T-cell (primary cell): ENCODE measurements at regions not wholly inside any gene's neighbourhood (a gene's known extent, or its start where the extent isn't known, plus 50 kb on each side); places are given as distances from the start of the nearest gene placed in this dataset.
"Not testable (repeated sequence)": the region's sequence is repeated elsewhere in the genome, so short reads cannot be mapped to it uniquely, and the experiment has no call there.

ENCODE experiments used
- ATAC-seq, 4 experiments: fragments of 200-7000 bp in 3 of 4; fragments of 150-1000 bp in 1 of 4; cut with Tn5 transposase; replicated peaks in 1 of 4; 1 replicate in 3 of 4; 2 replicates in 1 of 4; pipeline ENCODE4 v1.10.0; 2021; ENCODE audit warnings: moderate library complexity in 3 of 4, mild to moderate bottlenecking in 2 of 4, moderate number of reproducible peaks in 1 of 4
- CTCF ChIA-PET, 2 donors: fragments of 300-600 bp; sonication (Branson Sonifier 250); formaldehyde crosslinking; loops; one replicate each; lab custom pipeline; 2022; ENCODE audit warnings: antibody characterized with exemption in 2 of 2; lab: Charles Lee
- POLR2A ChIA-PET, 2 donors: fragments of 300-600 bp; sonication (Branson Sonifier 250); formaldehyde crosslinking; loops; one replicate each; lab custom pipeline; 2022; ENCODE audit warnings: antibody characterized with exemption in 2 of 2; lab: Charles Lee
- DNase-seq, 35 experiments: peaks; one replicate each; pipeline versions ENCODE4 v3.0.0 to v3.0.0-alpha.2; 2013 to 2023
- H3K27ac ChIP-seq: one replicate; pipeline ENCODE4 v1.5.1; 2013; ENCODE audit warnings: low read length
- H3K27me3 ChIP-seq, 2 experiments: replicated peaks in 1 of 2; 1 replicate in 1 of 2; 2 replicates in 1 of 2; pipeline versions ENCODE4 v1.6.1 to v1.7.0; 2013; ENCODE audit warnings: low read length in 1 of 2, mixed read lengths in 1 of 2; ENCODE audit not compliant: control insufficient read depth in 2 of 2, insufficient read depth in 2 of 2; ENCODE audit errors: extremely low read depth in 1 of 2
- H3K36me3 ChIP-seq, 2 donors: 1 replicate in 1 of 2; 2 replicates in 1 of 2; pipeline versions ENCODE4 v1.6.1 to v1.7.0; 2013; ENCODE audit warnings: low read length in 1 of 2; ENCODE audit not compliant: control insufficient read depth in 2 of 2, insufficient read depth in 1 of 2; ENCODE audit errors: extremely low read depth in 1 of 2
- H3K4me1 ChIP-seq, 2 experiments: 1 replicate in 1 of 2; 2 replicates in 1 of 2; pipeline versions ENCODE4 v1.6.1 to v1.7.0; 2013; ENCODE audit warnings: low read length in 2 of 2, mixed read lengths in 1 of 2; ENCODE audit not compliant: insufficient read depth in 2 of 2, control insufficient read depth in 1 of 2; ENCODE audit errors: extremely low read depth in 1 of 2
- H3K4me3 ChIP-seq, 2 donors: 1 replicate in 1 of 2; 2 replicates in 1 of 2; pipeline versions ENCODE4 v1.5.1 to v1.7.0; 2013; ENCODE audit warnings: mild to moderate bottlenecking in 2 of 2, low read length in 1 of 2, moderate library complexity in 1 of 2; ENCODE audit not compliant: control insufficient read depth in 1 of 2; ENCODE audit errors: extremely low read depth in 1 of 2
- H3K9me3 ChIP-seq: 2 replicates; pipeline ENCODE4 v1.7.0; 2013
- H3K27ac Mint-ChIP-seq, 2 donors: one replicate each; pipeline ENCODE4 v1.8.0; 2020 to 2021; ENCODE audit warnings: mild to moderate bottlenecking in 2 of 2, mixed read lengths in 2 of 2
- H3K27me3 Mint-ChIP-seq, 2 donors: one replicate each; pipeline ENCODE4 v1.8.0; 2021 to 2022; ENCODE audit warnings: mixed read lengths in 2 of 2
- H3K36me3 Mint-ChIP-seq: one replicate; pipeline ENCODE4 v1.8.0; 2021; ENCODE audit warnings: mixed read lengths
- H3K4me1 Mint-ChIP-seq, 3 donors: one replicate each; pipeline ENCODE4 v1.8.0; 2020 to 2022; ENCODE audit warnings: mixed read lengths in 3 of 3, mild to moderate bottlenecking in 1 of 3
- H3K4me3 Mint-ChIP-seq, 3 donors: one replicate each; pipeline ENCODE4 v1.8.0; 2020 to 2022; ENCODE audit warnings: mild to moderate bottlenecking in 3 of 3, mixed read lengths in 3 of 3, moderate library complexity in 3 of 3
- H3K9me3 Mint-ChIP-seq, 3 donors: one replicate each; pipeline ENCODE4 v1.8.0; 2020 to 2022; ENCODE audit warnings: mixed read lengths in 3 of 3
- WGBS: methylation state at CpG from one replicate; pipeline ENCODE4 v1.1.5; 2013; ENCODE audit warnings: missing lambda C conversion rate; ENCODE audit not compliant: insufficient coverage; 5-methylcytosine and 5-hydroxymethylcytosine counted together

- H3K4me1 Mint-ChIP-seq = peaks cover 22 to 28% (median 23%) of the 10 kb centered on the region in 3 donors
- H3K27ac ChIP-seq, H3K9me3 ChIP-seq, DNase-seq, H3K9me3 Mint-ChIP-seq, H3K4me3 ChIP-seq, H3K4me3 Mint-ChIP-seq, ATAC-seq, POLR2A ChIA-PET, H3K27me3 ChIP-seq, H3K27ac Mint-ChIP-seq, H3K36me3 ChIP-seq, H3K27me3 Mint-ChIP-seq, CTCF ChIA-PET, H3K36me3 Mint-ChIP-seq: not testable (repeated sequence)
- WGBS = no CpG with 5 or more reads among the region's 5 CpGs
- peaks cover 14 to 20% of the 10 kb centered on the region in 2 experiments for H3K4me1 ChIP-seq
These were observed 100.9 kb downstream of the ZNF429 start for GRCh38 chr19:21606326-21606725.

GRCh38 chr19:21604951-21605476, 99.6 kb downstream of the ZNF429 start:
- WGBS = 85% methylated on average over 7 of the region's 8 CpGs
- POLR2A ChIA-PET = no interaction called here
- H3K27me3 Mint-ChIP-seq = no peaks in the 10 kb centered on the region

More at GRCh38 chr19:21604951-21605476, 99.6 kb downstream of the ZNF429 start:
- Histone ChIP-seq H3K27ac (peak overlapping the region; percentile 53), H3K36me3 (no peaks in the 10 kb centered on the region), H3K9me3 (no peaks in the 10 kb centered on the region), H3K4me1 (peaks cover 14 to 20% of the 10 kb centered on the region in 2 experiments), H3K27me3 (peaks cover 0 to 2% of the 10 kb centered on the region in 2 experiments), H3K4me3 (peak overlapping the region; percentile 46 to 68)
- peaks cover 22 to 28% (median 23%) of the 10 kb centered on the region in 3 donors for H3K4me1 Mint-ChIP-seq
- H3K36me3 Mint-ChIP-seq = no peaks in the 10 kb centered on the region
- ATAC-seq (peak in 3 of 4 experiments; percentile 35 to 43 (median 40)), DNase-seq (no peak)
- CTCF ChIA-PET = interaction anchor here (0.6 to 1.3 kb wide), 6 partner anchors 20 to 678 kb away, joined by 3 to 6 read pairs (median 4); partner anchors contain the start of gene ZNF429 (in 1 of the 2)
- peak overlapping the region; percentile 94 to 95 for H3K27ac Mint-ChIP-seq
- peak overlapping the region; percentile 86 to 93 (median 91) for H3K4me3 Mint-ChIP-seq
- no peaks in the 10 kb centered on the region for H3K9me3 Mint-ChIP-seq
